A549 (cell line): ENCODE measurements at regions not wholly inside any gene's neighbourhood (a gene's known extent, or its start where the extent isn't known, plus 50 kb on each side); places are given as distances from the start of the nearest gene placed in this dataset.

ENCODE experiments used
- ATAC-seq, 2 experiments: fragments of 200-7000 bp in 1 of 2; fragments of >200 bp in 1 of 2; cut with Nextera tagmentation in 1 of 2; cut with Tn5 transposase in 1 of 2; 3 replicates each; pipeline versions ENCODE4 v1.8.0 to v1.9.1; 2018 to 2020; ENCODE audit warnings: mild to moderate bottlenecking in 1 of 2, moderate library complexity in 1 of 2
- CTCF ChIA-PET: fragments of 300-600 bp; sonication (Branson Sonifier 250); formaldehyde crosslinking; extraction: SDS; loops from one replicate; lab custom pipeline; 2021; ENCODE audit warnings: antibody characterized with exemption, inconsistent platforms; lab: Yijun Ruan, JAX
- POLR2A ChIA-PET: fragments of 350-600 bp; formaldehyde crosslinking; extraction: SDS; loops from one replicate; lab custom pipeline; 2021; ENCODE audit warnings: antibody characterized with exemption, inconsistent platforms; lab: Yijun Ruan, JAX
- DNase-seq, 2 experiments: peaks; one replicate each; pipeline versions ENCODE4 v3.0.0 to v3.0.0-alpha.2; 2011 to 2016; ENCODE audit warnings: low read depth in 1 of 2, low spot score in 1 of 2
- FAIRE-seq: peaks from 2 replicates; lab custom pipeline; 2011; peaks lifted over from hg19 to GRCh38; lab: Jason Lieb, UNC
- H3K27ac ChIP-seq, 2 experiments: fragments of >200 bp; sonication (Bioruptor Twin); formaldehyde crosslinking; 3 replicates each; pipeline ENCODE4 v1.5.1; 2016 to 2017
- H3K4me1 ChIP-seq: fragments of >200 bp; sonication (Bioruptor Twin); formaldehyde crosslinking; 3 replicates; pipeline ENCODE4 v1.6.1; 2016
- H3K4me2 ChIP-seq: fragments of >200 bp; sonication (Bioruptor Twin); formaldehyde crosslinking; 3 replicates; pipeline ENCODE4 v1.6.1; 2016
- H3K4me3 ChIP-seq: fragments of >200 bp; sonication (Bioruptor Twin); formaldehyde crosslinking; 3 replicates; pipeline ENCODE4 v1.5.1; 2016
- H3K9me3 ChIP-seq: fragments of >200 bp; sonication (Bioruptor Twin); formaldehyde crosslinking; 3 replicates; pipeline ENCODE4 v1.6.1; 2016
- CBX2 ChIP-seq: fragments of 200-600 bp; sonication (generic); IDR thresholded peaks from 2 replicates; pipeline ENCODE4 v1.6.1; 2016; ENCODE audit warnings: low read depth, mild to moderate bottlenecking, borderline replicate concordance
- CEBPB ChIP-seq, 2 experiments: fragments of >200 bp in 1 of 2; sonication (Bioruptor Twin) in 1 of 2; formaldehyde crosslinking in 1 of 2; IDR thresholded peaks; 2 replicates each; pipeline ENCODE4 v1.6.1; 2012 to 2016
- FOXS1 ChIP-seq: fragments of 250-450 bp; sonication (Bioruptor Pico); IDR thresholded peaks from 2 replicates; pipeline ENCODE4 v1.5.0; 2020; ENCODE audit warnings: mild to moderate bottlenecking, moderate library complexity
- GATA3 ChIP-seq: IDR thresholded peaks from 2 replicates; pipeline ENCODE4 v1.6.1; 2012; ENCODE audit warnings: borderline replicate concordance
- HDAC2 ChIP-seq: fragments of 200-600 bp; sonication (generic); IDR thresholded peaks from 2 replicates; pipeline ENCODE4 v1.6.1; 2016
- HOXA7 ChIP-seq: fragments of 250-450 bp; sonication (Bioruptor Pico); IDR thresholded peaks from 2 replicates; pipeline ENCODE4 v1.5.0; 2020; ENCODE audit warnings: mild to moderate bottlenecking, moderate library complexity
- HOXB13 ChIP-seq: fragments of 250-450 bp; sonication (Bioruptor Pico); IDR thresholded peaks from 2 replicates; pipeline ENCODE4 v1.5.0; 2020; ENCODE audit warnings: low read depth, mild to moderate bottlenecking, moderate library complexity
- HOXB5 ChIP-seq: fragments of 250-450 bp; sonication (Bioruptor Pico); IDR thresholded peaks from 2 replicates; pipeline ENCODE4 v1.5.0; 2020; ENCODE audit warnings: mild to moderate bottlenecking, moderate library complexity
- JUNB ChIP-seq: fragments of >200 bp; sonication (Bioruptor Twin); formaldehyde crosslinking; IDR thresholded peaks from 2 replicates; pipeline ENCODE4 v1.6.1; 2016
- KDM5A ChIP-seq: fragments of 200-600 bp; sonication (generic); IDR thresholded peaks from 2 replicates; pipeline ENCODE4 v1.6.1; 2016; ENCODE audit warnings: antibody characterized with exemption, mild to moderate bottlenecking
- MAFK ChIP-seq: fragments of 450-650 bp; IDR thresholded peaks from 2 replicates; pipeline ENCODE4 v1.6.1; 2014; ENCODE audit not compliant: partially characterized antibody
- MYC ChIP-seq: IDR thresholded peaks from 2 replicates; pipeline ENCODE4 v1.6.1; 2012; ENCODE audit warnings: mild to moderate bottlenecking, inconsistent platforms, low read length, improper control_type of control experiment, borderline replicate concordance
- RAD21 ChIP-seq, 2 experiments: fragments of >200 bp in 1 of 2; sonication (Bioruptor Twin) in 1 of 2; formaldehyde crosslinking in 1 of 2; IDR thresholded peaks in 1 of 2; conservative IDR thresholded peaks in 1 of 2; 2 replicates in 1 of 2; 3 replicates in 1 of 2; pipeline ENCODE4 v1.6.1; 2012 to 2018; ENCODE audit warnings: inconsistent platforms in 1 of 2
- RARB ChIP-seq: fragments of 250-450 bp; sonication (Bioruptor Pico); IDR thresholded peaks from 2 replicates; pipeline ENCODE4 v1.8.0; 2021; ENCODE audit warnings: mild to moderate bottlenecking, moderate library complexity
- RNF2 ChIP-seq: fragments of 200-600 bp; sonication (generic); IDR thresholded peaks from 2 replicates; pipeline ENCODE4 v1.6.1; 2016; ENCODE audit warnings: low read depth, mild to moderate bottlenecking, antibody characterized with exemption, moderate library complexity, borderline replicate concordance
- SMC3 ChIP-seq: fragments of >200 bp; sonication (Bioruptor Twin); formaldehyde crosslinking; IDR thresholded peaks from 3 replicates; pipeline ENCODE4 v1.6.1; 2018; ENCODE audit warnings: inconsistent platforms
- TFCP2L1 ChIP-seq: fragments of 250-450 bp; sonication (Bioruptor Pico); IDR thresholded peaks from 2 replicates; pipeline ENCODE4 v1.5.0; 2021; ENCODE audit warnings: mild to moderate bottlenecking
- ZC3H11A ChIP-seq: fragments of 450-650 bp; IDR thresholded peaks from 2 replicates; pipeline ENCODE4 v1.6.1; 2014; ENCODE audit warnings: antibody characterized with exemption, mild to moderate bottlenecking
- ZFP36 ChIP-seq: fragments of 450-650 bp; IDR thresholded peaks from 2 replicates; pipeline ENCODE4 v1.6.1; 2014; ENCODE audit warnings: borderline replicate concordance; ENCODE audit not compliant: partially characterized antibody
- WGBS: methylation state at CpG from one replicate; pipeline ENCODE4 v1.1.6; 2017; ENCODE audit errors: missing lambda C conversion rate; 5-methylcytosine and 5-hydroxymethylcytosine counted together
- TF ChIP-seq, protein P1 (sequence below): fragments of 150-350 bp; IDR thresholded peaks from 2 replicates; pipeline ENCODE4 v1.6.1; 2014; ENCODE audit warnings: low read depth, mild to moderate bottlenecking, low read length
- TF ChIP-seq, protein P2 (sequence below): fragments of 450-650 bp; IDR thresholded peaks from 2 replicates; pipeline ENCODE4 v1.6.1; 2014; ENCODE audit warnings: antibody characterized with exemption
- TF ChIP-seq, protein P3 (sequence below): fragments of 200-600 bp; sonication (generic); IDR thresholded peaks from 2 replicates; pipeline ENCODE4 v1.6.1; 2016; ENCODE audit warnings: antibody characterized with exemption, mild to moderate bottlenecking, moderate library complexity
- TF ChIP-seq, protein P4 (sequence below): fragments of 250-450 bp; sonication (Bioruptor Pico); IDR thresholded peaks from 2 replicates; pipeline ENCODE4 v1.5.0; 2021; ENCODE audit warnings: mild to moderate bottlenecking, moderate library complexity, borderline replicate concordance
- TF ChIP-seq, protein P5 (sequence below): fragments of >200 bp; sonication (Bioruptor Twin); formaldehyde crosslinking; IDR thresholded peaks from 2 replicates; pipeline ENCODE4 v1.6.1; 2016

DNA sequence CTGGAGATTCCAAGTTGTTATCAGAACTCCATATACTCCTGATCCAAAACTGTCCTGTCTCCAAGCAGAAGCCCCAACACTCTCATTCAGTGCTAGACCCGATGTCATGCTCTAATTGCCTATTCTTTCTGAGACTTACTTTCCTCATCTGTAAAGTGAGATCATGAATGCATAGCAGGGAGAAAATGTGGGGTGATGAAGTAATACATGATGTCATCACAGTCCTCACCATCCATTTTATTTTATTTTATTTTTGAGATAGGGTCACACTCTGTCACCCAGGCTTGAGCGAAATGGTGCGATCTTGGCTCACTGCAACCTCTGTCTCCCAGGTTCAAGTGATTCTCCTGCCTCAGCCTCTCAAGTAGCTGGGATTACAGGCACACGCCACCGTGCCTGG is 1554.0 kb upstream of the ADGRL3 start:
- DNase-seq (no peak), ATAC-seq (no peak), FAIRE-seq (no peak)
- H3K4me2 ChIP-seq: no peak overlapping the region
- no peak overlapping the region for H3K4me3 ChIP-seq
- ChIA-PET POLR2A (no interaction called here), CTCF (no interaction called here)
- TF ChIP-seq KDM5A (no peak), RNF2 (no peak), JUNB (no peak), TFCP2L1 (CRISPR knock-in tag) (no peak), MAFK (no peak), RAD21 (conservative IDR thresholded peaks at IDR 0.05 in 1 of 2, IDR thresholded peaks at IDR 0.05 in 1 of 2) (no peak), CBX2 (no peak), HOXA7 (CRISPR knock-in tag) (no peak), SMC3 (no peak), ZFP36 (no peak), ZC3H11A (no peak), FOXS1 (CRISPR knock-in tag) (no peak)
- H3K4me1 ChIP-seq: no peaks in the 10 kb centered on the region
- H3K27ac ChIP-seq: no peak overlapping the region
- H3K9me3 ChIP-seq: no peaks in the 10 kb centered on the region
- WGBS: 36% methylated on average over 5 of the region's 5 CpGs

DNA sequence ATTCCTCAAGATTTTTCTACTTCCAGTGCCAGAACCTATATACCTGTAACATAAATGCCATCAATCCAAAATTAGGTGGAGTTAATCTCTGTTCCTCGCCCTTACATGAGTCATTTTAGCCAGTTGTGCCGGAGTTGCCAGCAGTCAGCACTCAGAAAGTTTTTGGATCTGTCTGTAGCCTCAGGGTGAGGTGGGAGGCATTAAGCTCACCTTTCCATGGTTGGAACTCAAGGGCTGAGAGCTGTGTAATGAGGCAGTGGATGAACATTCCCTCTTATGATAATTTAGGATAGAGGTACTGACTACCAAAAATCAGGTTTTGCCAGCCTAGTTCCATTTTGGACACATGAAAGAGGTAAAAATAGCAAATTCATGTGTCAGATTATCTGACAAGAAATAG is 1553.1 kb upstream of the ADGRL3 start:
- TF ChIP-seq CEBPB (IDR thresholded peaks at IDR 0.05) (no peak), MYC (no peak), GATA3 (no peak), HOXB5 (CRISPR knock-in tag) (no peak), RARB (CRISPR knock-in tag) (no peak), ZC3H11A (no peak), HDAC2 (no peak), HOXB13 (CRISPR knock-in tag) (no peak)
- TF ChIP-seq, protein P1, sequence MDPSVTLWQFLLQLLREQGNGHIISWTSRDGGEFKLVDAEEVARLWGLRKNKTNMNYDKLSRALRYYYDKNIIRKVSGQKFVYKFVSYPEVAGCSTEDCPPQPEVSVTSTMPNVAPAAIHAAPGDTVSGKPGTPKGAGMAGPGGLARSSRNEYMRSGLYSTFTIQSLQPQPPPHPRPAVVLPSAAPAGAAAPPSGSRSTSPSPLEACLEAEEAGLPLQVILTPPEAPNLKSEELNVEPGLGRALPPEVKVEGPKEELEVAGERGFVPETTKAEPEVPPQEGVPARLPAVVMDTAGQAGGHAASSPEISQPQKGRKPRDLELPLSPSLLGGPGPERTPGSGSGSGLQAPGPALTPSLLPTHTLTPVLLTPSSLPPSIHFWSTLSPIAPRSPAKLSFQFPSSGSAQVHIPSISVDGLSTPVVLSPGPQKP: no peak
- TF ChIP-seq, protein P2, sequence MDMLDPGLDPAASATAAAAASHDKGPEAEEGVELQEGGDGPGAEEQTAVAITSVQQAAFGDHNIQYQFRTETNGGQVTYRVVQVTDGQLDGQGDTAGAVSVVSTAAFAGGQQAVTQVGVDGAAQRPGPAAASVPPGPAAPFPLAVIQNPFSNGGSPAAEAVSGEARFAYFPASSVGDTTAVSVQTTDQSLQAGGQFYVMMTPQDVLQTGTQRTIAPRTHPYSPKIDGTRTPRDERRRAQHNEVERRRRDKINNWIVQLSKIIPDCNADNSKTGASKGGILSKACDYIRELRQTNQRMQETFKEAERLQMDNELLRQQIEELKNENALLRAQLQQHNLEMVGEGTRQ: no peak
- TF ChIP-seq, protein P3, sequence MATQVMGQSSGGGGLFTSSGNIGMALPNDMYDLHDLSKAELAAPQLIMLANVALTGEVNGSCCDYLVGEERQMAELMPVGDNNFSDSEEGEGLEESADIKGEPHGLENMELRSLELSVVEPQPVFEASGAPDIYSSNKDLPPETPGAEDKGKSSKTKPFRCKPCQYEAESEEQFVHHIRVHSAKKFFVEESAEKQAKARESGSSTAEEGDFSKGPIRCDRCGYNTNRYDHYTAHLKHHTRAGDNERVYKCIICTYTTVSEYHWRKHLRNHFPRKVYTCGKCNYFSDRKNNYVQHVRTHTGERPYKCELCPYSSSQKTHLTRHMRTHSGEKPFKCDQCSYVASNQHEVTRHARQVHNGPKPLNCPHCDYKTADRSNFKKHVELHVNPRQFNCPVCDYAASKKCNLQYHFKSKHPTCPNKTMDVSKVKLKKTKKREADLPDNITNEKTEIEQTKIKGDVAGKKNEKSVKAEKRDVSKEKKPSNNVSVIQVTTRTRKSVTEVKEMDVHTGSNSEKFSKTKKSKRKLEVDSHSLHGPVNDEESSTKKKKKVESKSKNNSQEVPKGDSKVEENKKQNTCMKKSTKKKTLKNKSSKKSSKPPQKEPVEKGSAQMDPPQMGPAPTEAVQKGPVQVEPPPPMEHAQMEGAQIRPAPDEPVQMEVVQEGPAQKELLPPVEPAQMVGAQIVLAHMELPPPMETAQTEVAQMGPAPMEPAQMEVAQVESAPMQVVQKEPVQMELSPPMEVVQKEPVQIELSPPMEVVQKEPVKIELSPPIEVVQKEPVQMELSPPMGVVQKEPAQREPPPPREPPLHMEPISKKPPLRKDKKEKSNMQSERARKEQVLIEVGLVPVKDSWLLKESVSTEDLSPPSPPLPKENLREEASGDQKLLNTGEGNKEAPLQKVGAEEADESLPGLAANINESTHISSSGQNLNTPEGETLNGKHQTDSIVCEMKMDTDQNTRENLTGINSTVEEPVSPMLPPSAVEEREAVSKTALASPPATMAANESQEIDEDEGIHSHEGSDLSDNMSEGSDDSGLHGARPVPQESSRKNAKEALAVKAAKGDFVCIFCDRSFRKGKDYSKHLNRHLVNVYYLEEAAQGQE: no peak
- TF ChIP-seq, protein P4, sequence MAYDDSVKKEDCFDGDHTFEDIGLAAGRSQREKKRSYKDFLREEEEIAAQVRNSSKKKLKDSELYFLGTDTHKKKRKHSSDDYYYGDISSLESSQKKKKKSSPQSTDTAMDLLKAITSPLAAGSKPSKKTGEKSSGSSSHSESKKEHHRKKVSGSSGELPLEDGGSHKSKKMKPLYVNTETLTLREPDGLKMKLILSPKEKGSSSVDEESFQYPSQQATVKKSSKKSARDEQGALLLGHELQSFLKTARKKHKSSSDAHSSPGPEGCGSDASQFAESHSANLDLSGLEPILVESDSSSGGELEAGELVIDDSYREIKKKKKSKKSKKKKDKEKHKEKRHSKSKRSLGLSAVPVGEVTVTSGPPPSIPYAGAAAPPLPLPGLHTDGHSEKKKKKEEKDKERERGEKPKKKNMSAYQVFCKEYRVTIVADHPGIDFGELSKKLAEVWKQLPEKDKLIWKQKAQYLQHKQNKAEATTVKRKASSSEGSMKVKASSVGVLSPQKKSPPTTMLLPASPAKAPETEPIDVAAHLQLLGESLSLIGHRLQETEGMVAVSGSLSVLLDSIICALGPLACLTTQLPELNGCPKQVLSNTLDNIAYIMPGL (CRISPR knock-in tag): no peak
- TF ChIP-seq, protein P5, sequence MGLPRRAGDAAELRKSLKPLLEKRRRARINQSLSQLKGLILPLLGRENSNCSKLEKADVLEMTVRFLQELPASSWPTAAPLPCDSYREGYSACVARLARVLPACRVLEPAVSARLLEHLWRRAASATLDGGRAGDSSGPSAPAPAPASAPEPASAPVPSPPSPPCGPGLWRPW: no peak
- TF ChIP-seq, all 56 proteins: peak for 0
- 35% methylated on average over 2 of the region's 2 CpGs for WGBS
- H3K4me1 ChIP-seq: no peaks in the 10 kb centered on the region
- ChIA-PET POLR2A (no interaction called here), CTCF (no interaction called here)
- H3K4me3 ChIP-seq: no peak overlapping the region
- DNase-seq: no peak
- no peak overlapping the region for H3K27ac ChIP-seq
- no peak for FAIRE-seq
- ATAC-seq: no peak
- H3K9me3 ChIP-seq: no peaks in the 10 kb centered on the region
- no peak overlapping the region for H3K4me2 ChIP-seq
